WTC11 (cell line): ENCODE measurements at regions not wholly inside any gene's neighbourhood (a gene's known extent, or its start where the extent isn't known, plus 50 kb on each side); places are given as distances from the start of the nearest gene placed in this dataset.
A peak's percentile ranks its signal among the peaks of the same experiment; 100 is the strongest.

Source experiments
- ATAC-seq: fragments of 200-7000 bp; cut with Tn5 transposase; 2 replicates; pipeline ENCODE4 v1.10.0; 2021; ENCODE audit warnings: mild to moderate bottlenecking, moderate library complexity
- CTCF ChIA-PET: fragments of 300-600 bp; sonication (Branson Sonifier 250); formaldehyde crosslinking; loops from one replicate; lab custom pipeline; 2021; ENCODE audit warnings: antibody characterized with exemption; lab: Charles Lee
- POLR2A ChIA-PET: fragments of 350-600 bp; sonication (Branson Sonifier 250); formaldehyde crosslinking; loops from one replicate; lab custom pipeline; 2021; ENCODE audit warnings: antibody characterized with exemption; lab: Charles Lee
- DNase-seq: peaks from one replicate; pipeline ENCODE4 v3.0.0; 2021; ENCODE audit warnings: low spot score
- H3K27ac Mint-ChIP-seq: 2 replicates; pipeline ENCODE4 v1.8.0; 2021; ENCODE audit warnings: mixed read lengths
- H3K27me3 Mint-ChIP-seq: 2 replicates; pipeline ENCODE4 v1.8.0; 2021; ENCODE audit warnings: low read depth, mild to moderate bottlenecking, moderate library complexity, mixed read lengths
- H3K36me3 Mint-ChIP-seq: 2 replicates; pipeline ENCODE4 v1.8.0; 2021; ENCODE audit warnings: mixed read lengths
- H3K4me1 Mint-ChIP-seq: 2 replicates; pipeline ENCODE4 v1.8.0; 2022; ENCODE audit warnings: mixed read lengths
- H3K4me3 Mint-ChIP-seq: 2 replicates; pipeline ENCODE4 v1.8.0; 2021; ENCODE audit warnings: mild to moderate bottlenecking, moderate library complexity, mixed read lengths
- H3K9me3 Mint-ChIP-seq: 2 replicates; pipeline ENCODE4 v1.8.0; 2021; ENCODE audit warnings: mixed read lengths
- E2F4 ChIP-seq: sonication (generic); formaldehyde crosslinking; IDR thresholded peaks from 2 replicates; pipeline ENCODE4 v1.8.1; 2022; ENCODE audit warnings: low read depth, mild to moderate bottlenecking, moderate library complexity, missing genetic modification reagents, borderline replicate concordance
- FOXJ3 ChIP-seq: sonication (generic); formaldehyde crosslinking; IDR thresholded peaks from 2 replicates; pipeline ENCODE4 v1.9.0; 2021; ENCODE audit warnings: missing genetic modification reagents, mild to moderate bottlenecking, borderline replicate concordance
- GRHL2 ChIP-seq: fragments of 250-450 bp; sonication (Bioruptor Pico); IDR thresholded peaks from 2 replicates; pipeline ENCODE4 v1.8.0; 2022; ENCODE audit warnings: mild to moderate bottlenecking, moderate library complexity; ENCODE audit not compliant: insufficient replicate concordance, severe bottlenecking
- IRF1 ChIP-seq: sonication (generic); formaldehyde crosslinking; IDR thresholded peaks from 2 replicates; pipeline ENCODE4 v1.8.0; 2023; ENCODE audit warnings: missing genetic modification reagents
- JUN ChIP-seq: sonication (generic); formaldehyde crosslinking; IDR thresholded peaks from 2 replicates; pipeline ENCODE4 v1.8.0; 2023; ENCODE audit warnings: mild to moderate bottlenecking, missing genetic modification reagents
- OVOL2 ChIP-seq: fragments of 250-450 bp; sonication (Bioruptor Pico); IDR thresholded peaks from 2 replicates; pipeline ENCODE4 v1.9.0; 2021; ENCODE audit warnings: mild to moderate bottlenecking, borderline replicate concordance
- RELA ChIP-seq: sonication (generic); formaldehyde crosslinking; IDR thresholded peaks from 2 replicates; pipeline ENCODE4 v1.8.1; 2022; ENCODE audit warnings: missing genetic modification reagents, mild to moderate bottlenecking, borderline replicate concordance
- SP1 ChIP-seq: sonication (generic); formaldehyde crosslinking; conservative IDR thresholded peaks from 2 replicates; pipeline ENCODE4 v1.8.1; 2022; ENCODE audit warnings: missing genetic modification reagents
- TEAD1 ChIP-seq: sonication (generic); formaldehyde crosslinking; IDR thresholded peaks from 2 replicates; pipeline ENCODE4 v1.8.0; 2022; ENCODE audit warnings: mild to moderate bottlenecking, missing genetic modification reagents
- ZNF121 ChIP-seq: sonication (generic); formaldehyde crosslinking; IDR thresholded peaks from 2 replicates; pipeline ENCODE4 v1.8.0; 2023; ENCODE audit warnings: missing genetic modification reagents
- ZNF416 ChIP-seq: fragments of 250-450 bp; sonication (Bioruptor Pico); IDR thresholded peaks from 2 replicates; pipeline ENCODE4 v1.9.0; 2021; ENCODE audit warnings: mild to moderate bottlenecking, inconsistent platforms
- ZNF425 ChIP-seq: fragments of 250-450 bp; sonication (Bioruptor Pico); conservative IDR thresholded peaks from 2 replicates; pipeline ENCODE4 v1.9.0; 2021; ENCODE audit warnings: mild to moderate bottlenecking
- TF ChIP-seq, protein P1 (sequence below): fragments of 200-600 bp; IDR thresholded peaks from 2 replicates; pipeline ENCODE4 v1.8.0; 2022; ENCODE audit warnings: antibody characterized with exemption
- TF ChIP-seq, protein P2 (sequence below): sonication (generic); formaldehyde crosslinking; IDR thresholded peaks from 2 replicates; pipeline ENCODE4 v1.8.1; 2023; ENCODE audit warnings: mild to moderate bottlenecking, missing genetic modification reagents, moderate library complexity

DNA sequence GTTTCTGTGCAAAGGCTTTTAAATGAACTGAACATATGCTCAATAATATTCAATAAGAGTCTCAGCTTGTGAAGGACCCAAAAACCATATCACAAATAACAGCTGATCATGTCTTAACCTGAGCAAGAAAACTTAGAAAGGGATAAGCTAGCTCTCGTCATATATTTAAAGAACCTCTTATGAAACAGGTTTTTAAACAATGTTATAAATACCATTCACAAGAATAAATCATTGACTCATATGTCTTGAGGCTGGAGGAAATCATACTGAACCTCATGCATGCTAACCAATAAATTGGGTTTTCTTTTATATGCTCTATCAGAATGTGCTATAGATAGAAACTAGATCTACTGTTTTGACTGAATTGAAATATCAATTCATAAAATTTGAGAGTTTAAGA lies 426.9 kb downstream of the NOVA1 start:
- Mint-ChIP-seq H3K9me3 (no peaks in the 10 kb centered on the region), H3K4me1 (peaks cover 4% of the 10 kb centered on the region), H3K4me3 (no peak overlapping the region), H3K27me3 (no peaks in the 10 kb centered on the region), H3K27ac (no peak overlapping the region), H3K36me3 (no peaks in the 10 kb centered on the region)
- ChIA-PET POLR2A (interaction anchor here (0.5 kb wide), 1 partner anchor 28 kb away, joined by 5 read pairs; no protein-coding TSS in a partner anchor), CTCF (no interaction called here)
- DNase-seq (no peak), ATAC-seq (no peak)
- no peak for TF ChIP-seq OVOL2 (CRISPR knock-in tag)

DNA sequence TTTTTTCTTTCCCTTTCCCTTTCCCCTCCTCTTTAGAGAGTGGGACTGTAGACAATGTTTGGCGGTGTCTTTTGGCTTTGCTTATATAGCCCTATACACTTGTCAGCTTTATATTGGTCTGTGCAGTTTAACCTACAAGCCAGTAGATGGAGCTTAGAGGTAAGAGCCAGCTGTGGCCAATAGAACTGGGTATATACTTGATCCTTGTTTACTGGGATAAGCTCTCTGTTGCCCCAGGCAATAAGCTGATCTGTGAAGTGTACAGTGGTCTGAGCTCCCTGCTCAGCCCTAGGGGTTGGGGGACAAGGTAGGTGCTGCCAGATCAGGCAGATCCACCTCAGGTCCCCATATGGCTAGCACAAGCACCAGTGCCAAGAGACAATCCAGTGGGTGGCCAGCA lies 434.1 kb downstream of the NOVA1 start:
- TF ChIP-seq, protein P1, sequence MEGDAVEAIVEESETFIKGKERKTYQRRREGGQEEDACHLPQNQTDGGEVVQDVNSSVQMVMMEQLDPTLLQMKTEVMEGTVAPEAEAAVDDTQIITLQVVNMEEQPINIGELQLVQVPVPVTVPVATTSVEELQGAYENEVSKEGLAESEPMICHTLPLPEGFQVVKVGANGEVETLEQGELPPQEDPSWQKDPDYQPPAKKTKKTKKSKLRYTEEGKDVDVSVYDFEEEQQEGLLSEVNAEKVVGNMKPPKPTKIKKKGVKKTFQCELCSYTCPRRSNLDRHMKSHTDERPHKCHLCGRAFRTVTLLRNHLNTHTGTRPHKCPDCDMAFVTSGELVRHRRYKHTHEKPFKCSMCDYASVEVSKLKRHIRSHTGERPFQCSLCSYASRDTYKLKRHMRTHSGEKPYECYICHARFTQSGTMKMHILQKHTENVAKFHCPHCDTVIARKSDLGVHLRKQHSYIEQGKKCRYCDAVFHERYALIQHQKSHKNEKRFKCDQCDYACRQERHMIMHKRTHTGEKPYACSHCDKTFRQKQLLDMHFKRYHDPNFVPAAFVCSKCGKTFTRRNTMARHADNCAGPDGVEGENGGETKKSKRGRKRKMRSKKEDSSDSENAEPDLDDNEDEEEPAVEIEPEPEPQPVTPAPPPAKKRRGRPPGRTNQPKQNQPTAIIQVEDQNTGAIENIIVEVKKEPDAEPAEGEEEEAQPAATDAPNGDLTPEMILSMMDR = 0 out of 2 replicates have a peak, but pooled peaks have one; percentile 15
- TF ChIP-seq IRF1 = no peak
- H3K36me3 Mint-ChIP-seq = no peaks in the 10 kb centered on the region
- DNase-seq (no peak), ATAC-seq (peak; percentile 100)
- no peak overlapping the region for H3K4me3 Mint-ChIP-seq
- no peak overlapping the region for H3K27ac Mint-ChIP-seq
- ChIA-PET POLR2A (interaction anchor here (1.0 kb wide), 1 partner anchor 41 kb away, joined by 6 read pairs; no protein-coding TSS in a partner anchor), CTCF (interaction anchor here (0.6 to 2.9 kb wide), 28 partner anchors 9 to 823 kb away, joined by 3 to 19 read pairs (median 3); no protein-coding TSS in a partner anchor)
- no peaks in the 10 kb centered on the region for H3K27me3 Mint-ChIP-seq
- H3K4me1 Mint-ChIP-seq = 0 out of 2 replicates have a peak, but pooled peaks cover 2% of the 10 kb centered on the region
- peaks cover 5% of the 10 kb centered on the region; the same call in 1 of the 2 replicates for H3K9me3 Mint-ChIP-seq

DNA sequence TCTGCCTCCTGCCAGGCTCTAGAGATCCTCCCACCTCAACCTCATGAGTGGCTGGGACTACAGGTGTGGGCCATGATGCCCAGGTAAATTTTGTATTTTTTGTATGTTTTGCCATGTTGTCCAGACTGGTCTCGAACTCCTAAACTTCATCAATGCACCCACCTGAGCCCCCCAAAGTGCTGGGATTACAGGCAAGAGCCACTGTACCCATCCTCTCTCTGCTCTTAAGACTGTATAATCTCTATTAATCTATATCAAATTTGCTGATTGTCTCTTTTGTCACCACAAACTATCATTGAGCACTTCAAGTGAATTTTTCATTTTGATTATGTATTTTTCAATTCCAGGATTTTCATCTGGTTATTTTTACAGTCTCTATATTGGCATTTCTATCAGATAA lies 440.3 kb downstream of the NOVA1 start:
- CTCF ChIA-PET = interaction anchor here (1.5 kb wide), 1 partner anchor 150 kb away, joined by 6 read pairs; no protein-coding TSS in a partner anchor
- peaks cover 5% of the 10 kb centered on the region; the same call in 1 of the 2 replicates for H3K9me3 Mint-ChIP-seq
- H3K4me1 Mint-ChIP-seq = no peaks in the 10 kb centered on the region
- H3K27me3 Mint-ChIP-seq = no peaks in the 10 kb centered on the region
- H3K27ac Mint-ChIP-seq = no peak overlapping the region
- no peak for DNase-seq
- POLR2A ChIA-PET = no interaction called here
- H3K36me3 Mint-ChIP-seq = no peaks in the 10 kb centered on the region
- TF ChIP-seq ZNF425 (CRISPR knock-in tag) (no peak), E2F4 (no peak), ZNF416 (CRISPR knock-in tag) (no peak), RELA (CRISPR knock-in tag) (no peak), TEAD1 (CRISPR knock-in tag) (no peak), FOXJ3 (CRISPR knock-in tag) (no peak), JUN (CRISPR knock-in tag) (no peak), SP1 (no peak), GRHL2 (no peak), ZNF121 (CRISPR knock-in tag) (no peak), OVOL2 (CRISPR knock-in tag) (no peak)
- TF ChIP-seq, protein P1 = no peak
- TF ChIP-seq, protein P2, sequence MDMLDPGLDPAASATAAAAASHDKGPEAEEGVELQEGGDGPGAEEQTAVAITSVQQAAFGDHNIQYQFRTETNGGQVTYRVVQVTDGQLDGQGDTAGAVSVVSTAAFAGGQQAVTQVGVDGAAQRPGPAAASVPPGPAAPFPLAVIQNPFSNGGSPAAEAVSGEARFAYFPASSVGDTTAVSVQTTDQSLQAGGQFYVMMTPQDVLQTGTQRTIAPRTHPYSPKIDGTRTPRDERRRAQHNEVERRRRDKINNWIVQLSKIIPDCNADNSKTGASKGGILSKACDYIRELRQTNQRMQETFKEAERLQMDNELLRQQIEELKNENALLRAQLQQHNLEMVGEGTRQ (CRISPR knock-in tag) = no peak
- H3K4me3 Mint-ChIP-seq = no peak overlapping the region
- ATAC-seq = no peak
